ENCODE measurements at regions not wholly inside any gene's neighbourhood (a gene's known extent, or its start where the extent isn't known, plus 50 kb on each side); places are given as distances from the start of the nearest gene placed in this dataset.
A peak's percentile ranks its signal among the peaks of the same experiment; 100 is the strongest.

DNA sequence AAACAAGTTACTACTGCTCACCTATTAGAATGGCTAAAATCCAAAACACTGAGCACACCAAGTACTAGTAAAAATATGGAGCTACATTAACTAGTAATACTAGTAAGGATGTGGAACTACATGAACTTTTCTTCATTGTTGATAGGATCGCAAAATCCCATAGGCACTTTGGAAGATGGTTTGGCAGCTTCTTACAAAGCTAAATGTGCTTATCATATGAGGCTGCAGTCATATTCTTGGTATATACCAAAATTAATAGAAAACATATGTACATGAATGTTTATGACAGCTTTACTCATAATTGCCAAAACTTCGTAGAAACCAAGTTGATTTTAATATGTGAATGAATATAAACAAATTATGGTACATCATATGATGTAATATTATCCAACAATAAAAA is 366.8 kb upstream of the KCNMB2 start:
- H3K27ac Mint-ChIP-seq (ENCODE audit: unreplicated experiment), result no peak overlapping the region
- no peaks in the 10 kb centered on the region for H3K27me3 Mint-ChIP-seq (ENCODE audit: unreplicated experiment)
- H3K9me3 Mint-ChIP-seq (ENCODE audit: unreplicated experiment), result peaks cover 13% of the 10 kb centered on the region
- DNase-seq (ENCODE audit: extremely low spot score, unreplicated experiment), result no peak
- TF ChIP-seq, protein P1, sequence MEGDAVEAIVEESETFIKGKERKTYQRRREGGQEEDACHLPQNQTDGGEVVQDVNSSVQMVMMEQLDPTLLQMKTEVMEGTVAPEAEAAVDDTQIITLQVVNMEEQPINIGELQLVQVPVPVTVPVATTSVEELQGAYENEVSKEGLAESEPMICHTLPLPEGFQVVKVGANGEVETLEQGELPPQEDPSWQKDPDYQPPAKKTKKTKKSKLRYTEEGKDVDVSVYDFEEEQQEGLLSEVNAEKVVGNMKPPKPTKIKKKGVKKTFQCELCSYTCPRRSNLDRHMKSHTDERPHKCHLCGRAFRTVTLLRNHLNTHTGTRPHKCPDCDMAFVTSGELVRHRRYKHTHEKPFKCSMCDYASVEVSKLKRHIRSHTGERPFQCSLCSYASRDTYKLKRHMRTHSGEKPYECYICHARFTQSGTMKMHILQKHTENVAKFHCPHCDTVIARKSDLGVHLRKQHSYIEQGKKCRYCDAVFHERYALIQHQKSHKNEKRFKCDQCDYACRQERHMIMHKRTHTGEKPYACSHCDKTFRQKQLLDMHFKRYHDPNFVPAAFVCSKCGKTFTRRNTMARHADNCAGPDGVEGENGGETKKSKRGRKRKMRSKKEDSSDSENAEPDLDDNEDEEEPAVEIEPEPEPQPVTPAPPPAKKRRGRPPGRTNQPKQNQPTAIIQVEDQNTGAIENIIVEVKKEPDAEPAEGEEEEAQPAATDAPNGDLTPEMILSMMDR (IDR thresholded peaks at IDR 0.05), result no peak
- H3K4me3 Mint-ChIP-seq (ENCODE audit: unreplicated experiment), result no peak overlapping the region
- H3K4me1 Mint-ChIP-seq (ENCODE audit: unreplicated experiment), result peaks cover 35% of the 10 kb centered on the region
- H3K36me3 Mint-ChIP-seq (ENCODE audit: unreplicated experiment), result peaks cover 4% of the 10 kb centered on the region

DNA sequence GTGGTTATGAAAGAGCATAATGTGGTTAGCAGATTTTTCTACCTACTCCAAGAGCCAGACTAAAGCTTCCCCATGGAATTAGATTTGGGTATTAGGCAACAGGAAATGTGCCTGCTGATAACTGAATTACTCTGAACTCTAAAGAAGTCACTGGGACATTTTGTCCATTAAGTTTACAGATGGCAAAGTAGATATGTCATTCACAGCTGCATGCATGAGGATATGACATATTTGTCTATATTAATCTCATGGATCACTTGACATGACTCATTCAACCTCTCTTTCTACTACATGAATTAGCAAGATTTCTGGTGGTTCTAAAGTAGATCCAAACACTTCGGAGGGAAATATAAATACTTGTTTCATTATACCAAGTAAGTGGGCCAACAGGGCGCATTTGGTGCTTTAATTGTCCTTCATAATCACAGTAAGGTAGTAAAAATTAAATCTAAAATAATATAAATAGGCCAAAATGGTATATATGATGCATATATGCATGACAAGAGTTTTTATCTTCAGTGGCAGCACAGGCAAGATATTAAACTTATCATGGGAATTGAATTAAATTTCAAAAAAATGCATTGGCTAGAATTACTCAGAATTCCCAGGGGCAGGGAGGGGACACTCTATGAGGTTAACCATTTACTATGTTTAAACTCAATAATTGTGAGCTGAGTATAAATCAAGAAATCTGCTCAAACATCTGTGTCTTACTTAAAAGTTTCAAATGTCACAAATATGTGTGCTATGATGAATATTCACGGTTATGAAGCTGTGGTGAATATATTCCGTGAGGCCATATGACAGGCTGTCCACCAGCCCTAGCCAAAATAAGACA is 365.3 kb upstream of the KCNMB2 start:
- peak overlapping the region; percentile 73 for H3K27ac Mint-ChIP-seq (ENCODE audit: unreplicated experiment)
- H3K4me3 Mint-ChIP-seq (ENCODE audit: unreplicated experiment), result no peak overlapping the region
- H3K4me1 Mint-ChIP-seq (ENCODE audit: unreplicated experiment), result peaks cover 35% of the 10 kb centered on the region
- peaks cover 12% of the 10 kb centered on the region for H3K9me3 Mint-ChIP-seq (ENCODE audit: unreplicated experiment)
- no peak for DNase-seq (ENCODE audit: extremely low spot score, unreplicated experiment)
- TF ChIP-seq, protein P1 (IDR thresholded peaks at IDR 0.05), result no peak
- no peaks in the 10 kb centered on the region for H3K27me3 Mint-ChIP-seq (ENCODE audit: unreplicated experiment)
- peaks cover 4% of the 10 kb centered on the region for H3K36me3 Mint-ChIP-seq (ENCODE audit: unreplicated experiment)

DNA sequence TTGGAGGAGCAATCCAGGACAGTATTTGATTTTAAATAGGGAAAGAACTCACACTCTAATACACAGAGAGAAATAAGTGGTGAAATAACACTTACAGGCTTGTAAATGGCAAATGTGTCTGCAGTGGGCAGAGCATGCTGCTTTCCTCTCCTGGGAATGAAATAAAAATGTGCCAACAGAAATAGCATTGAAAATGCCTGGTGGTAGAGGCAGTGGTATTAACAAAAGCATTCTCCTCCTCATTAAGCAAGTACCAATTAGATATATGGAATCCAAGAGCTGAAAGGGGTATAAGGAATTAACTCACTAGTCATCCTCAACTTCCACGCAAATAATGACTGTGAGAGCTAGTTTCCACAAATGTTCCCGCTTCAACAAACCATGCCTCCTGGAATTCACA is 364.1 kb upstream of the KCNMB2 start:
- TF ChIP-seq, protein P1 (IDR thresholded peaks at IDR 0.05), result no peak
- H3K36me3 Mint-ChIP-seq (ENCODE audit: unreplicated experiment), result peaks cover 4% of the 10 kb centered on the region
- H3K27me3 Mint-ChIP-seq (ENCODE audit: unreplicated experiment), result no peaks in the 10 kb centered on the region
- peak overlapping the region; percentile 31 for H3K27ac Mint-ChIP-seq (ENCODE audit: unreplicated experiment)
- no peak overlapping the region for H3K4me3 Mint-ChIP-seq (ENCODE audit: unreplicated experiment)
- peaks cover 35% of the 10 kb centered on the region for H3K4me1 Mint-ChIP-seq (ENCODE audit: unreplicated experiment)
- peaks cover 12% of the 10 kb centered on the region for H3K9me3 Mint-ChIP-seq (ENCODE audit: unreplicated experiment)
- DNase-seq (ENCODE audit: extremely low spot score, unreplicated experiment), result no peak

DNA sequence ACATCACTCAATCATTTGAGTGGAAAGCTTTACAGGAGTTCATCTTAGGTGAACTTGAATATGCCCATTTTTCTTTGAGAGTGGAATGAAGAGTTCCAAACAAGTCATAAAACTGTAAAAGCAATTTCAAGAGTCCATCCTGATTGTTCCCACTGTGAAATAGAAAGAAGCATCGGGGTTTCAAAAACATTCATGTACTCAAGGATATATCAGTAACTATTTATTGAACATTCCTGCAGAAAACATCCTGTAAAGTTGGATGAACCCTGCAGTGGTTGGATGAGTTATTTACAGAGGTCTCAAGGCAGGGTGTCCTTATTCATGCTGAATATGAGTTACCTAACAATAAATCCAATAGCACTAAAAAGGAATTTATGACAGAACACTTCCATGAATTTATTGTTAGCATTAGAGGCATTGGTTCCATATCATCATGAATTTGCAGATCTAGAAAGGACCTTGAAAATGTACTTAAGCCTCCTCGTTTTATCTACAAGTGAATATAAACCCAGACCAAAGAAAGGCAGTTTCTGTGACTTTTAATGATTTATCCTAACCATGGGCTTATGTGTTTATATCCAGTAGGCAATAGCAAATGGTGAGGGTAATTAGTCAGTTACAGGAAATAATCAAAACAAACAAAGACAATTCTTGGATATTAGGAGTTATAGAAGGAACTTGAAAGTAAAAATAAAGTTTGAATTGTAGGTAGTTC is 361.9 kb upstream of the KCNMB2 start:
- TF ChIP-seq, protein P1 (IDR thresholded peaks at IDR 0.05), result no peak
- Mint-ChIP-seq H3K27me3 (ENCODE audit: unreplicated experiment) (no peaks in the 10 kb centered on the region), H3K36me3 (ENCODE audit: unreplicated experiment) (no peaks in the 10 kb centered on the region), H3K27ac (ENCODE audit: unreplicated experiment) (no peak overlapping the region), H3K4me1 (ENCODE audit: unreplicated experiment) (peaks cover 32% of the 10 kb centered on the region), H3K4me3 (ENCODE audit: unreplicated experiment) (no peak overlapping the region), H3K9me3 (ENCODE audit: unreplicated experiment) (no peaks in the 10 kb centered on the region)
- no peak for DNase-seq (ENCODE audit: extremely low spot score, unreplicated experiment)

DNA sequence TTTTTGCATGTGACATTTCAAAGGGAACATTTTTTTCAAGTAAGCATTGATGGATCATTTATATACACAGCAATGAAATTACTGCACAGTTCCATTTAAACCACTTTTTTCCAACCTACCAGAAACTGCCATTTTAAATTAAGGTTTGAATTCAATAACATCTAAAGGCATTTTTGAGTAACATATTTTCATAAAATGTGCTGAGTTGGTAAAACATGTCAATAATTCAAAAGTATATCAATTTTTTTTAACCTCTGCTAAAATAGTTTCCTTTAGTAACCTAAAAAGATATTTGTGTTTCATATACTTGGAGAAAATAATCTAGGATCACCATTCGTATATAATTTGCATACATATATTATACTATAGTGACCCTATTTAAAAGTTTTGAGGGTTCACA is 355.1 kb upstream of the KCNMB2 start:
- no peaks in the 10 kb centered on the region for H3K9me3 Mint-ChIP-seq (ENCODE audit: unreplicated experiment)

More for the DNA sequence above, 355.1 kb upstream of the KCNMB2 start:
- Mint-ChIP-seq H3K4me3 (ENCODE audit: unreplicated experiment) (no peak overlapping the region), H3K4me1 (ENCODE audit: unreplicated experiment) (peaks cover 11% of the 10 kb centered on the region), H3K36me3 (ENCODE audit: unreplicated experiment) (no peaks in the 10 kb centered on the region), H3K27me3 (ENCODE audit: unreplicated experiment) (no peaks in the 10 kb centered on the region), H3K27ac (ENCODE audit: unreplicated experiment) (no peak overlapping the region)
- TF ChIP-seq, protein P1 (IDR thresholded peaks at IDR 0.05), result no peak
- no peak for DNase-seq (ENCODE audit: extremely low spot score, unreplicated experiment)
